Neural progenitor cell (in vitro differentiated cells): ENCODE measurements at regions not wholly inside any gene's neighbourhood (a gene's known extent, or its start where the extent isn't known, plus 50 kb on each side); places are given as distances from the start of the nearest gene placed in this dataset.

ENCODE experiments used
- DNase-seq: peaks from one replicate; pipeline ENCODE4 v3.0.0-alpha.2; 2016; ENCODE audit warnings: low spot score
- H2AFZ ChIP-seq: fragments of 200-600 bp; sonication (generic); replicated peaks from 2 replicates; pipeline ENCODE4 v1.6.1; 2016; ENCODE audit warnings: antibody characterized with exemption
- H3F3A ChIP-seq: fragments of 200-600 bp; sonication (generic); 2 replicates; pipeline ENCODE4 v1.6.1; 2016; ENCODE audit warnings: antibody characterized with exemption, low read depth
- H3K27ac ChIP-seq: fragments of 200-600 bp; sonication (generic); 2 replicates; pipeline ENCODE4 v1.5.1; 2016; ENCODE audit warnings: mild to moderate bottlenecking
- H3K27me3 ChIP-seq: fragments of 200-600 bp; sonication (generic); 2 replicates; pipeline ENCODE4 v1.6.1; 2016; ENCODE audit warnings: mild to moderate bottlenecking, moderate library complexity
- H3K36me3 ChIP-seq: fragments of 200-600 bp; sonication (generic); 2 replicates; pipeline ENCODE4 v1.5.1; 2016
- H3K4me1 ChIP-seq: fragments of 200-600 bp; sonication (generic); 2 replicates; pipeline ENCODE4 v1.6.1; 2016; ENCODE audit warnings: mixed run types
- H3K4me2 ChIP-seq: fragments of 200-600 bp; sonication (generic); 2 replicates; pipeline ENCODE4 v1.6.1; 2016
- H3K4me3 ChIP-seq: fragments of 200-600 bp; sonication (generic); 2 replicates; pipeline ENCODE4 v1.5.1; 2016
- H3K79me2 ChIP-seq: fragments of 200-600 bp; sonication (generic); 2 replicates; pipeline ENCODE4 v1.6.1; 2016; ENCODE audit warnings: low read depth
- H3K9ac ChIP-seq: fragments of 200-600 bp; sonication (generic); 2 replicates; pipeline ENCODE4 v1.6.1; 2016
- H3K9me3 ChIP-seq: fragments of 200-600 bp; sonication (generic); 2 replicates; pipeline ENCODE4 v1.5.1; 2016; ENCODE audit warnings: low read depth
- H4K20me1 ChIP-seq: fragments of 200-600 bp; sonication (generic); 2 replicates; pipeline ENCODE4 v1.6.1; 2016; ENCODE audit warnings: low read depth
- H3K27ac Mint-ChIP-seq: 3 replicates; pipeline ENCODE4 v1.8.0; 2021; ENCODE audit warnings: mixed read lengths
- H3K27me3 Mint-ChIP-seq: 2 replicates; pipeline ENCODE4 v1.8.0; 2022; ENCODE audit warnings: low read depth, mild to moderate bottlenecking, inconsistent platforms, moderate library complexity, mixed read lengths; ENCODE audit not compliant: insufficient read depth
- H3K36me3 Mint-ChIP-seq: 3 replicates; pipeline ENCODE4 v1.8.0; 2021; ENCODE audit warnings: mixed read lengths
- H3K4me1 Mint-ChIP-seq: 3 replicates; pipeline ENCODE4 v1.8.0; 2021; ENCODE audit warnings: mixed read lengths
- H3K4me3 Mint-ChIP-seq: 3 replicates; pipeline ENCODE4 v1.8.0; 2021; ENCODE audit warnings: mild to moderate bottlenecking, moderate library complexity, mixed read lengths
- H3K9me3 Mint-ChIP-seq: 3 replicates; pipeline ENCODE4 v1.8.0; 2020; ENCODE audit warnings: mixed read lengths
- EZH2 ChIP-seq: fragments of 200-600 bp; sonication (generic); IDR thresholded peaks from 2 replicates; pipeline ENCODE4 v1.6.1; 2017; ENCODE audit warnings: antibody characterized with exemption, mild to moderate bottlenecking, moderate library complexity
- EZH2phosphoT487 ChIP-seq: fragments of 200-600 bp; sonication (generic); IDR thresholded peaks from 2 replicates; pipeline ENCODE4 v1.6.1; 2017; ENCODE audit warnings: antibody characterized with exemption
- TF ChIP-seq, protein P1 (sequence below): fragments of 200-600 bp; sonication (generic); IDR thresholded peaks from 2 replicates; pipeline ENCODE4 v1.5.1; 2017; ENCODE audit warnings: antibody characterized with exemption, mild to moderate bottlenecking

DNA sequence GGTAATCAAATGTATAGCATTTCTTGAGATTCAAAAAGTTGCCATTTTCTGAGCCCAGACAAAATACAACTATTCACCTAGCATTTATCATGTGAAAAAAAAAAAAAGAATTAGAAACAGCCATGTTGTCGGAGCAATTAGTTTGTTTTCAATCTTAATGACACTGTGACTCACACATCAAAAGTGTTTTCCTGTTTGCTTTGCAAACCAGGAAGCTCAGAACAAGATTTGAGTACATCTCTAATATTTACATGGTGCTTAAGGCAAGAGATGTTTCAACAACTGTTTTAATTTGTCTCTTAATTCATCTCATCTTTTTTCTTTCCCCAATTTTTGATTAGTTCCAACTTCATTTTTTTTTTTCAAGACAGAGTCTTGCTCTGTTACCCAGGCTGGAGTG lies 62.5 kb upstream of the CAPZB start:
- Mint-ChIP-seq H3K9me3 (peaks cover 58% of the 10 kb centered on the region), H3K36me3 (no peaks in the 10 kb centered on the region)

DNA sequence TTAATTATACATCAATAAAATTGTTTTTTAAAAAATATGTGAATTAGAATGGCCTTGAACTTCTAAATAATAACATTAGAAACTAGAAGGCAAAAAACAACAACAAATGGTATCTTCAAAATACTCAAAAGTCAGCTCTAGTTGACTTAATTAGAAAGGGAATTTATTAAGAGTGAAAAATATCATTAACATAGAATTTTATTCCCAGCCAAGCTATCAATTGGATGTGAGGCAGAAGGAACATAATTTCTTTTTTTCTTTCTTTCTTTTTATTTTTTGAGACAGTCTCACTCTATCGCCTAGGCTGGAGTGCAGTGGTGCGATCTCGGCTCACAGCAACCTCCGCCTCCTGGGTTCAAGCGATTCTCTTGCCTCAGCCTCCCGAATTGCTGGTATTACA lies 51.2 kb upstream of the CAPZB start:
- Histone ChIP-seq H4K20me1 (no peaks in the 10 kb centered on the region), H3K4me1 (no peaks in the 10 kb centered on the region), H3K27me3 (no peaks in the 10 kb centered on the region), H3K79me2 (no peaks in the 10 kb centered on the region), H3K36me3 (no peaks in the 10 kb centered on the region), H2AFZ (no peak overlapping the region), H3K27ac (no peak overlapping the region), H3K4me3 (no peak overlapping the region), H3K9ac (no peak overlapping the region), H3F3A (no peaks in the 10 kb centered on the region), H3K9me3 (peaks cover 3% of the 10 kb centered on the region), H3K4me2 (no peak overlapping the region)
- H3K4me1 Mint-ChIP-seq, result no peaks in the 10 kb centered on the region
- peaks cover 15% of the 10 kb centered on the region for H3K9me3 Mint-ChIP-seq
- no peak overlapping the region for H3K27ac Mint-ChIP-seq
- no peak overlapping the region for H3K4me3 Mint-ChIP-seq
- peaks cover 6% of the 10 kb centered on the region for H3K27me3 Mint-ChIP-seq
- TF ChIP-seq EZH2phosphoT487, result no peak
- TF ChIP-seq, protein P1, sequence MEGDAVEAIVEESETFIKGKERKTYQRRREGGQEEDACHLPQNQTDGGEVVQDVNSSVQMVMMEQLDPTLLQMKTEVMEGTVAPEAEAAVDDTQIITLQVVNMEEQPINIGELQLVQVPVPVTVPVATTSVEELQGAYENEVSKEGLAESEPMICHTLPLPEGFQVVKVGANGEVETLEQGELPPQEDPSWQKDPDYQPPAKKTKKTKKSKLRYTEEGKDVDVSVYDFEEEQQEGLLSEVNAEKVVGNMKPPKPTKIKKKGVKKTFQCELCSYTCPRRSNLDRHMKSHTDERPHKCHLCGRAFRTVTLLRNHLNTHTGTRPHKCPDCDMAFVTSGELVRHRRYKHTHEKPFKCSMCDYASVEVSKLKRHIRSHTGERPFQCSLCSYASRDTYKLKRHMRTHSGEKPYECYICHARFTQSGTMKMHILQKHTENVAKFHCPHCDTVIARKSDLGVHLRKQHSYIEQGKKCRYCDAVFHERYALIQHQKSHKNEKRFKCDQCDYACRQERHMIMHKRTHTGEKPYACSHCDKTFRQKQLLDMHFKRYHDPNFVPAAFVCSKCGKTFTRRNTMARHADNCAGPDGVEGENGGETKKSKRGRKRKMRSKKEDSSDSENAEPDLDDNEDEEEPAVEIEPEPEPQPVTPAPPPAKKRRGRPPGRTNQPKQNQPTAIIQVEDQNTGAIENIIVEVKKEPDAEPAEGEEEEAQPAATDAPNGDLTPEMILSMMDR, result no peak
- DNase-seq, result no peak
- H3K36me3 Mint-ChIP-seq, result no peaks in the 10 kb centered on the region

More for the DNA sequence above, 62.5 kb upstream of the CAPZB start:
- H3K9me3 ChIP-seq, result peaks cover 3% of the 10 kb centered on the region
- Mint-ChIP-seq H3K27ac (no peak overlapping the region), H3K4me1 (no peaks in the 10 kb centered on the region), H3K4me3 (no peak overlapping the region), H3K27me3 (peaks cover 3% of the 10 kb centered on the region)
- no peak overlapping the region for H3K27ac ChIP-seq
- no peaks in the 10 kb centered on the region for H3K27me3 ChIP-seq
- H3K4me3 ChIP-seq, result no peak overlapping the region
- H3K9ac ChIP-seq, result no peak overlapping the region
- no peaks in the 10 kb centered on the region for H3K79me2 ChIP-seq
- TF ChIP-seq EZH2phosphoT487, result no peak
- TF ChIP-seq, protein P1, result no peak
- TF ChIP-seq EZH2, result no peak
- H2AFZ ChIP-seq, result no peak overlapping the region
- H3K36me3 ChIP-seq, result no peaks in the 10 kb centered on the region
- H3K4me2 ChIP-seq, result no peak overlapping the region
- H3K4me1 ChIP-seq, result no peaks in the 10 kb centered on the region
- H3F3A ChIP-seq, result no peaks in the 10 kb centered on the region
- no peak for DNase-seq
- no peaks in the 10 kb centered on the region for H4K20me1 ChIP-seq

DNA sequence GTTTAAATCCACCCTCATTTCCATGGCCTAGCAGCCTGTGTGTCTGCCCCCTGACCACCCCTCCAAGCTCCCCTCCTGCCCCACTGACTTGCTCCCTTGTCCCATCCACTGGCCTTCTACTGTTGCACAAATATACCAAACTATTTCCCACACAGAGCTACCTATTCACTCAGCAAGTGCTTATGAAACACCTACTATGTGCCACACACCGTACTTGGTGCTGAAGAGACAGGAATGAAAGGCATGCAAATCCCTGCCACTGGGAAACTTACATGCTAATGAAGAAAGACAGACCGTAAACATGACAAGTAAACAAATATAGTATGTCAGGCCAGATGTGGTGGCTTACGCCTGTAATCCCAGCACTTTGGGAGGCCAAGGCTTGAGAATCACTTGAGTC lies 49.9 kb upstream of the CAPZB start:
- DNase-seq, result no peak
- Histone ChIP-seq H3K4me1 (no peaks in the 10 kb centered on the region), H3K9ac (no peak overlapping the region), H3K79me2 (no peaks in the 10 kb centered on the region), H3K9me3 (peaks cover 3% of the 10 kb centered on the region), H3K27ac (no peak overlapping the region), H3F3A (no peaks in the 10 kb centered on the region), H3K27me3 (no peaks in the 10 kb centered on the region), H3K36me3 (no peaks in the 10 kb centered on the region), H3K4me2 (no peak overlapping the region), H4K20me1 (no peaks in the 10 kb centered on the region), H2AFZ (no peak overlapping the region), H3K4me3 (no peak overlapping the region)
- Mint-ChIP-seq H3K9me3 (peaks cover 15% of the 10 kb centered on the region), H3K27ac (no peak overlapping the region), H3K36me3 (no peaks in the 10 kb centered on the region), H3K4me1 (no peaks in the 10 kb centered on the region), H3K4me3 (no peak overlapping the region), H3K27me3 (peaks cover 6% of the 10 kb centered on the region)
- no peak for TF ChIP-seq EZH2phosphoT487
- TF ChIP-seq, protein P1, result no peak
